ENCODE measurements at regions not wholly inside any gene's neighbourhood (a gene's known extent, or its start where the extent isn't known, plus 50 kb on each side); places are given as distances from the start of the nearest gene placed in this dataset.

DNA sequence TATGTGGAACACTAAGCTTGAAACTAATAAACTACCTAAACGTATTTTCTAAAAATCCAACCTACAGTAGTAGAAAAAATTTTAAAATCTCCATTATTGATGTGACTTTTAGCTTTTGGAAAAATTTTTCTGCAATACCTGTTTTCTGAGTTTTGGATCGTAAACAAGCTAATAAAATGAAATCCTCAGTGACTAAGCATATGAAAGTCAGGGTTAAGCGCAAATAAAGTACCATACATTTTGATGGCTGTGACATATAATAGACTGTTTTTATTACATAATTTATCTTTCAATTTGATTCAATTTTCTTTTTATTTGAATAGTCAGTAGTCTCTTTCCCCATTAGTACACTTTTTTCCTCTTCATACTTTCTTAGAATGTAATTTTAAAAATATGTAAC is 683.6 kb downstream of the NUP35 start:
- no peak overlapping the region for H3K4me3 ChIP-seq (ENCODE audit: low read depth, low read length)
- no peak for DNase-seq (ENCODE audit: low read depth)
- TF ChIP-seq, protein P1, sequence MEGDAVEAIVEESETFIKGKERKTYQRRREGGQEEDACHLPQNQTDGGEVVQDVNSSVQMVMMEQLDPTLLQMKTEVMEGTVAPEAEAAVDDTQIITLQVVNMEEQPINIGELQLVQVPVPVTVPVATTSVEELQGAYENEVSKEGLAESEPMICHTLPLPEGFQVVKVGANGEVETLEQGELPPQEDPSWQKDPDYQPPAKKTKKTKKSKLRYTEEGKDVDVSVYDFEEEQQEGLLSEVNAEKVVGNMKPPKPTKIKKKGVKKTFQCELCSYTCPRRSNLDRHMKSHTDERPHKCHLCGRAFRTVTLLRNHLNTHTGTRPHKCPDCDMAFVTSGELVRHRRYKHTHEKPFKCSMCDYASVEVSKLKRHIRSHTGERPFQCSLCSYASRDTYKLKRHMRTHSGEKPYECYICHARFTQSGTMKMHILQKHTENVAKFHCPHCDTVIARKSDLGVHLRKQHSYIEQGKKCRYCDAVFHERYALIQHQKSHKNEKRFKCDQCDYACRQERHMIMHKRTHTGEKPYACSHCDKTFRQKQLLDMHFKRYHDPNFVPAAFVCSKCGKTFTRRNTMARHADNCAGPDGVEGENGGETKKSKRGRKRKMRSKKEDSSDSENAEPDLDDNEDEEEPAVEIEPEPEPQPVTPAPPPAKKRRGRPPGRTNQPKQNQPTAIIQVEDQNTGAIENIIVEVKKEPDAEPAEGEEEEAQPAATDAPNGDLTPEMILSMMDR (conservative IDR thresholded peaks at IDR 0.05; ENCODE audit: low read depth, low read length): no peak

- H3K4me3 ChIP-seq (ENCODE audit: low read depth, low read length): no peak overlapping the region
- TF ChIP-seq, protein P1 (conservative IDR thresholded peaks at IDR 0.05; ENCODE audit: low read depth, low read length): no peak
- no peak for DNase-seq (ENCODE audit: low read depth)
Observed at GRCh38 chr2:183809404-183809803, 685.2 kb downstream of the NUP35 start.

DNA sequence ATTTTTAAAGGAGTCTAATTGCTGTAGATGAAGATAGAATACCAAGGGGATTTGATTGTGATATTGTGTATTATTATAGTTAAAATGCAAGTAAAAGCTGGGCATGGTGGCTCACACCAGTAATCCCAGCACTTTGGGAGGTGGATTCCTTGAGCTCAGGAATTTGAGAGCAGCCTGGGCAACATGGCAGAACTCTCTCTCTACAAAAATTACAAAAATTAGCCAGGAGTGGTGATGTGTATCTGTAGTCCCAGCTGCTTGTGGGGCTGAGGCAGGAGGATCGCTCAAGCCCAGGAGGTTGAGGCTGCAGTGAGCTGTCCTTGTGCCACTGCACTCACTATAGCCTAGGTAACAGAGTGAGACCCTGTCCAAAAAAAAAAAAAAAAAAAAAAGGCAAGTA is 687.0 kb downstream of the NUP35 start:
- no peak overlapping the region for H3K4me3 ChIP-seq (ENCODE audit: low read depth, low read length)
- TF ChIP-seq, protein P1 (conservative IDR thresholded peaks at IDR 0.05; ENCODE audit: low read depth, low read length): no peak
- no peak for DNase-seq (ENCODE audit: low read depth)

- DNase-seq (ENCODE audit: low read depth): no peak
- no peak overlapping the region for H3K4me3 ChIP-seq (ENCODE audit: low read depth, low read length)
- TF ChIP-seq, protein P1 (conservative IDR thresholded peaks at IDR 0.05; ENCODE audit: low read depth, low read length): no peak
Observed at GRCh38 chr2:183812091-183812490, 687.8 kb downstream of the NUP35 start.

DNA sequence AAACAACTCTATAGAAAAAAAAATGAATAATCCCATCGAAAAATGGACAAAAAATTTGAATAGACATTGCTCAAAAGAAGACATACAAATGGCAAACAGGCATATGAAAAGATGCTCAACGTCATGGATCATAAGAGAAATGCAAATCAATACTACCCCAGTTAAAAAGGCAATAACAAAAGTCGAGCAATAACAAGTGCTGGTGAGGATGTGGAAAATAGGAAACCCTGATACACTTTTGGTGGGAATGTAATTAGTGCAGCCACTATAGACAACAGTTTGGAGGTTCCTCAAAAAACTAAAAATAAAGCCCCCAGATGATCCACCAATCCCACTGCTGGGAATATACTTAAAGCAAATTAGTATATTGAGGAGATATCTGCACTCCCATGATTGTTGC is 701.5 kb downstream of the NUP35 start:
- no peak for DNase-seq (ENCODE audit: low read depth)
- no peak overlapping the region for H3K4me3 ChIP-seq (ENCODE audit: low read depth, low read length)
- TF ChIP-seq, protein P1 (conservative IDR thresholded peaks at IDR 0.05; ENCODE audit: low read depth, low read length): no peak

GRCh38 chr2:183829931-183830330 is 705.7 kb downstream of the NUP35 start:
- TF ChIP-seq, protein P1 (conservative IDR thresholded peaks at IDR 0.05; ENCODE audit: low read depth, low read length): no peak
- no peak for DNase-seq (ENCODE audit: low read depth)
- H3K4me3 ChIP-seq (ENCODE audit: low read depth, low read length): no peak overlapping the region

- no peak overlapping the region for H3K4me3 ChIP-seq (ENCODE audit: low read depth, low read length)
- TF ChIP-seq, protein P1 (conservative IDR thresholded peaks at IDR 0.05; ENCODE audit: low read depth, low read length): no peak
- DNase-seq (ENCODE audit: low read depth): no peak
Observed at GRCh38 chr2:183837157-183837556, 712.9 kb downstream of the NUP35 start.

Measured in epithelial cell of proximal tubule (primary cell).